HEK293 (cell line): ENCODE measurements at regions not wholly inside any gene's neighbourhood (a gene's known extent, or its start where the extent isn't known, plus 50 kb on each side); places are given as distances from the start of the nearest gene placed in this dataset.

Experiments used
- CTCF ChIA-PET: fragments of 350-600 bp; formaldehyde crosslinking; extraction: SDS; loops from one replicate; lab custom pipeline; 2021; ENCODE audit warnings: antibody characterized with exemption; lab: Yijun Ruan, JAX
- POLR2A ChIA-PET: fragments of 300-600 bp; formaldehyde crosslinking; extraction: SDS; loops from one replicate; lab custom pipeline; 2020; ENCODE audit warnings: antibody characterized with exemption, inconsistent platforms; lab: Yijun Ruan, JAX
- H3K27ac ChIP-seq: fragments of 200-500 bp; sonication (Bioruptor generic); 2 replicates; pipeline ENCODE4 v1.5.1; 2014; ENCODE audit warnings: low read depth, low read length, control low read depth, inconsistent platforms; ENCODE audit errors: extremely low read depth
- H3K36me3 ChIP-seq, 2 experiments: fragments of 200-500 bp in 1 of 2; sonication (Bioruptor generic) in 1 of 2; 1 replicate in 1 of 2; 2 replicates in 1 of 2; pipeline ENCODE4 v1.5.1; 2014 to 2017; ENCODE audit warnings: inconsistent platforms in 2 of 2, low read length in 2 of 2; ENCODE audit not compliant: control insufficient read depth in 2 of 2, insufficient read depth in 1 of 2
- H3K4me1 ChIP-seq: fragments of 200-500 bp; sonication (Bioruptor generic); 2 replicates; pipeline ENCODE4 v1.5.1; 2014; ENCODE audit warnings: mild to moderate bottlenecking, low read length, inconsistent platforms; ENCODE audit not compliant: control insufficient read depth, insufficient read depth
- H3K4me3 ChIP-seq: 2 replicates; pipeline ENCODE4 v1.5.1; 2011; ENCODE audit warnings: low read depth, mild to moderate bottlenecking, control low read depth, low read length, moderate library complexity
- H3K9me3 ChIP-seq: fragments of 200-500 bp; sonication (Bioruptor generic); 2 replicates; pipeline ENCODE4 v1.5.1; 2014; ENCODE audit warnings: low read depth, low read length, inconsistent platforms; ENCODE audit not compliant: control insufficient read depth, insufficient read depth
- KLF1 ChIP-seq: fragments of 450-650 bp; formaldehyde crosslinking; IDR thresholded peaks from 2 replicates; pipeline ENCODE4 v1.5.1; 2016; ENCODE audit warnings: missing biosample characterization, missing genetic modification characterization
- MYNN ChIP-seq: fragments of 450-650 bp; formaldehyde crosslinking; IDR thresholded peaks from 2 replicates; pipeline ENCODE4 v1.5.1; 2016; ENCODE audit warnings: missing biosample characterization, missing genetic modification characterization, borderline replicate concordance
- SCRT2 ChIP-seq: fragments of 450-650 bp; formaldehyde crosslinking; IDR thresholded peaks from 2 replicates; pipeline ENCODE4 v1.5.1; 2016; ENCODE audit warnings: missing biosample characterization, missing genetic modification characterization
- YY1 ChIP-seq: fragments of 450-650 bp; formaldehyde crosslinking; IDR thresholded peaks from 2 replicates; pipeline ENCODE4 v1.5.1; 2018; ENCODE audit warnings: missing biosample characterization, missing genetic modification characterization
- ZBTB17 ChIP-seq: fragments of 450-650 bp; formaldehyde crosslinking; IDR thresholded peaks from 2 replicates; pipeline ENCODE4 v1.5.1; 2016; ENCODE audit warnings: missing biosample characterization, missing genetic modification characterization
- ZBTB26 ChIP-seq: fragments of 450-650 bp; formaldehyde crosslinking; optimal IDR thresholded peaks from 2 replicates; pipeline ENCODE3; 2016; ENCODE audit warnings: missing biosample characterization, mild to moderate bottlenecking, missing genetic modification characterization
- ZBTB48 ChIP-seq: fragments of 450-650 bp; formaldehyde crosslinking; IDR thresholded peaks from 2 replicates; pipeline ENCODE4 v1.5.1; 2016; ENCODE audit warnings: missing biosample characterization, missing genetic modification characterization
- ZBTB7A ChIP-seq: fragments of 450-650 bp; formaldehyde crosslinking; IDR thresholded peaks from 2 replicates; pipeline ENCODE4 v1.5.1; 2016; ENCODE audit warnings: low read depth, missing biosample characterization, missing genetic modification characterization
- ZEB2 ChIP-seq: fragments of 450-650 bp; formaldehyde crosslinking; IDR thresholded peaks from 2 replicates; pipeline ENCODE4 v1.5.1; 2016; ENCODE audit warnings: missing biosample characterization, missing genetic modification characterization
- ZNF114 ChIP-seq: fragments of 450-650 bp; formaldehyde crosslinking; IDR thresholded peaks from 2 replicates; pipeline ENCODE4 v1.5.0; 2017; ENCODE audit warnings: missing biosample characterization, missing genetic modification characterization
- ZNF155 ChIP-seq: fragments of 450-650 bp; formaldehyde crosslinking; IDR thresholded peaks from 2 replicates; pipeline ENCODE4 v1.5.1; 2016; ENCODE audit warnings: missing biosample characterization, missing genetic modification characterization
- ZNF211 ChIP-seq: fragments of 450-650 bp; formaldehyde crosslinking; IDR thresholded peaks from 2 replicates; pipeline ENCODE4 v1.5.1; 2016; ENCODE audit warnings: low read depth, missing biosample characterization, missing genetic modification characterization
- ZNF223 ChIP-seq: fragments of 450-650 bp; formaldehyde crosslinking; IDR thresholded peaks from 2 replicates; pipeline ENCODE4 v1.5.1; 2016; ENCODE audit warnings: missing biosample characterization, missing genetic modification characterization
- ZNF26 ChIP-seq: fragments of 450-650 bp; formaldehyde crosslinking; IDR thresholded peaks from 2 replicates; pipeline ENCODE4 v1.5.1; 2016; ENCODE audit warnings: missing biosample characterization, missing genetic modification characterization
- ZNF341 ChIP-seq: fragments of 450-650 bp; formaldehyde crosslinking; IDR thresholded peaks from 2 replicates; pipeline ENCODE4; 2016; ENCODE audit warnings: low read depth, missing biosample characterization, missing genetic modification characterization
- ZNF366 ChIP-seq: fragments of 450-650 bp; formaldehyde crosslinking; conservative IDR thresholded peaks from 2 replicates; pipeline ENCODE4 v1.5.1; 2016; ENCODE audit warnings: missing biosample characterization, missing genetic modification characterization
- ZNF37A ChIP-seq: fragments of 450-650 bp; IDR thresholded peaks from 2 replicates; pipeline ENCODE4 v1.5.1; 2018; ENCODE audit warnings: missing biosample characterization, missing genetic modification characterization
- ZNF391 ChIP-seq: fragments of 450-650 bp; formaldehyde crosslinking; IDR thresholded peaks from 2 replicates; pipeline ENCODE4 v1.5.1; 2016; ENCODE audit warnings: low read depth, missing biosample characterization, missing genetic modification characterization, borderline replicate concordance
- ZNF433 ChIP-seq: fragments of 450-650 bp; formaldehyde crosslinking; IDR thresholded peaks from 2 replicates; pipeline ENCODE4 v1.5.1; 2016; ENCODE audit warnings: missing biosample characterization, missing genetic modification characterization, low read depth
- ZNF501 ChIP-seq: fragments of 450-650 bp; formaldehyde crosslinking; IDR thresholded peaks from 2 replicates; pipeline ENCODE4 v1.5.1; 2016; ENCODE audit warnings: missing biosample characterization, missing genetic modification characterization
- ZNF530 ChIP-seq: fragments of 450-650 bp; formaldehyde crosslinking; IDR thresholded peaks from 2 replicates; pipeline ENCODE4 v1.5.1; 2016; ENCODE audit warnings: low read depth, missing biosample characterization, missing genetic modification characterization
- ZNF544 ChIP-seq: fragments of 450-650 bp; formaldehyde crosslinking; IDR thresholded peaks from 2 replicates; pipeline ENCODE4 v1.5.0; 2017; ENCODE audit warnings: missing biosample characterization, missing genetic modification characterization
- ZNF558 ChIP-seq: fragments of 450-650 bp; formaldehyde crosslinking; IDR thresholded peaks from 2 replicates; pipeline ENCODE4 v1.5.1; 2016; ENCODE audit warnings: missing biosample characterization, missing genetic modification characterization
- ZNF561 ChIP-seq: fragments of 450-650 bp; IDR thresholded peaks from 2 replicates; pipeline ENCODE4 v1.5.1; 2018; ENCODE audit warnings: missing biosample characterization, missing genetic modification characterization, borderline replicate concordance
- ZNF600 ChIP-seq: fragments of 450-650 bp; formaldehyde crosslinking; IDR thresholded peaks from 2 replicates; pipeline ENCODE4 v1.5.1; 2016; ENCODE audit warnings: missing biosample characterization, missing genetic modification characterization
- ZNF629 ChIP-seq: fragments of 450-650 bp; formaldehyde crosslinking; IDR thresholded peaks from 2 replicates; pipeline ENCODE4 v1.5.1; 2017; ENCODE audit warnings: missing biosample characterization, missing genetic modification characterization
- ZNF664 ChIP-seq: fragments of 450-650 bp; formaldehyde crosslinking; IDR thresholded peaks from 2 replicates; pipeline ENCODE4 v1.5.1; 2016; ENCODE audit warnings: missing biosample characterization, missing genetic modification characterization
- ZNF76 ChIP-seq: fragments of 450-650 bp; formaldehyde crosslinking; IDR thresholded peaks from 2 replicates; pipeline ENCODE4; 2016; ENCODE audit warnings: low read depth, missing biosample characterization, missing genetic modification characterization, borderline replicate concordance
- ZNF843 ChIP-seq: fragments of 450-650 bp; formaldehyde crosslinking; IDR thresholded peaks from 2 replicates; pipeline ENCODE4 v1.5.1; 2016; ENCODE audit warnings: missing biosample characterization, missing genetic modification characterization
- TF ChIP-seq, protein P1 (sequence below): fragments of 450-650 bp; formaldehyde crosslinking; IDR thresholded peaks from 2 replicates; pipeline ENCODE4 v1.5.1; 2016; ENCODE audit warnings: missing biosample characterization, missing genetic modification characterization

- Histone ChIP-seq H3K9me3 (no peaks in the 10 kb centered on the region), H3K36me3 (no peaks in the 10 kb centered on the region), H3K27ac (no peak overlapping the region), H3K4me1 (peaks cover 2% of the 10 kb centered on the region), H3K4me3 (no peak overlapping the region)
- POLR2A ChIA-PET = no interaction called here
- TF ChIP-seq ZNF26 (no peak), ZBTB48 (tag by site-specific recombination) (no peak), ZNF114 (tag by site-specific recombination) (no peak), ZNF223 (tag by site-specific recombination) (no peak), ZNF544 (tag by site-specific recombination) (no peak), MYNN (tag by site-specific recombination) (no peak), ZNF366 (no peak), ZBTB7A (tag by site-specific recombination) (no peak), ZNF211 (tag by site-specific recombination) (no peak), ZNF561 (tag by site-specific recombination) (no peak), ZNF76 (tag by site-specific recombination) (no peak), ZBTB17 (no peak), ZNF600 (tag by site-specific recombination) (no peak), ZNF664 (tag by site-specific recombination) (no peak), ZNF501 (tag by site-specific recombination) (no peak), ZNF629 (tag by site-specific recombination) (no peak), ZNF341 (tag by site-specific recombination) (no peak), ZNF433 (tag by site-specific recombination) (no peak), ZNF530 (no peak)
- TF ChIP-seq, protein P1, sequence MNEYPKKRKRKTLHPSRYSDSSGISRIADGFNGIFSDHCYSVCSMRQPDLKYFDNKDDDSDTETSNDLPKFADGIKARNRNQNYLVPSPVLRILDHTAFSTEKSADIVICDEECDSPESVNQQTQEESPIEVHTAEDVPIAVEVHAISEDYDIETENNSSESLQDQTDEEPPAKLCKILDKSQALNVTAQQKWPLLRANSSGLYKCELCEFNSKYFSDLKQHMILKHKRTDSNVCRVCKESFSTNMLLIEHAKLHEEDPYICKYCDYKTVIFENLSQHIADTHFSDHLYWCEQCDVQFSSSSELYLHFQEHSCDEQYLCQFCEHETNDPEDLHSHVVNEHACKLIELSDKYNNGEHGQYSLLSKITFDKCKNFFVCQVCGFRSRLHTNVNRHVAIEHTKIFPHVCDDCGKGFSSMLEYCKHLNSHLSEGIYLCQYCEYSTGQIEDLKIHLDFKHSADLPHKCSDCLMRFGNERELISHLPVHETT (tag by site-specific recombination) = no peak
- CTCF ChIA-PET = interaction anchor here (0.7 kb wide), 1 partner anchor 297 kb away, joined by 3 read pairs; no protein-coding TSS in a partner anchor
Measured at GRCh38 chr12:90080616-90081015, 372.0 kb upstream of the ATP2B1 start.

DNA sequence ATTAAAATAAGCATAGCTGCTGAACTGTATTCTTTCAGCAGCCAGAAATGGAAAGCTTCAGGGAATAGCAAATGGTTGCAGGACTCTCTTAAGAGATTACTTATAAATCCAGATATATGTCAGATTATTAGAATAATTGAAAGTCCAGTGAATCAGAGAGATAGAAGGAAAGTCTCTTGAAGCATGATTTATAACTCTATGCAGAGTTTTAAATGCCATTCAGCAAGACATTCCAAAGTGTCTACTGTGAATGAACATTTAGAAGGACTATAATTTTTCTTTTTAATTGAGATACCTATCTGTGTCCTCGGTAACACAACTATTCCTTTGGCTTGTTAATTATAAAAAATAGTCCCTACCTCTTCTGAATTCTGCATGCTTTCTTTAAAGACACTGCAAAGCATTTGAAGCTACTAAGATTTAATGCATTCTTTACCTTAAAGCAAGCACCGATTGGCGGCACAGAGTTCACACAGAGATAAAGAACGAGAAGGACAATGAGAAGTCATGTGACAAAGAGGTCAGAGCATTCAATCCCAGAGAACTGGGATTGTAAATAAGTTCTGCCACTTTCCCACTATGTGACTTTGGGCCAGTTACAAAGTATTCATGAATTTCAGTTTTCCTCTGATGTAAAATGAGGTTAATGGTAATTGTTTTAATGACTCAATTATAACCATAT, 371.0 kb upstream of the ATP2B1 start:
- Histone ChIP-seq H3K9me3 (no peaks in the 10 kb centered on the region), H3K36me3 (no peaks in the 10 kb centered on the region), H3K4me3 (no peak overlapping the region), H3K27ac (no peak overlapping the region), H3K4me1 (no peaks in the 10 kb centered on the region)
- no peak for TF ChIP-seq YY1 (tag by site-specific recombination)
- TF ChIP-seq ZNF843 = no peak
- TF ChIP-seq ZNF155 (tag by site-specific recombination) = no peak
- no peak for TF ChIP-seq SCRT2 (tag by site-specific recombination)
- no peak for TF ChIP-seq ZBTB26
- no peak for TF ChIP-seq ZEB2
- TF ChIP-seq KLF1 (tag by site-specific recombination) = no peak
- no peak for TF ChIP-seq ZNF341 (tag by site-specific recombination)
- TF ChIP-seq ZNF37A (tag by site-specific recombination) = no peak
- TF ChIP-seq ZNF391 = no peak
- no peak for TF ChIP-seq ZNF558
- ChIA-PET POLR2A (no interaction called here), CTCF (no interaction called here)
